ENCODE measurements at regions not wholly inside any gene's neighbourhood (a gene's known extent, or its start where the extent isn't known, plus 50 kb on each side); places are given as distances from the start of the nearest gene placed in this dataset.

DNA sequence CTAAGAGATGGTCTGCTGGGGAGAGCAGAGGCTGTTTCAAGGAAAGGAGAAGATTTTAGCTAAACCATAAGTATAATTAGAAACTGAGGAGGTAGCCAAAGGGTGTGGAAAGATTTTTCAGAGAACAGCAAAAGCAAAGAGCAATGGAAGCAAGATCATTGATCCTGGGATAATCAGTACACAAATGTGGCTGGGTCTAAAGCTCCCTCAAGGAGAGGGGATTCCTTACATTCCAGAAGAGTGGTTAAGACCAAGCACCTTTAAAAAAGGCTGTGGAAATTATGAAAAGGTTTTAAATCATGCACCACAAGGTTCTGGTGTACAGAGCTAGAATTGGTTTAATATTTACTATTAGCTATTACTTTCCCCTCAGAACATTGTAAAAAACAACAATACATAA, 246.0 kb upstream of the UBE2E3 start:
- DNase-seq, result no peak

- DNase-seq, result no peak
Observed at GRCh38 chr2:180733330-180733729, 247.1 kb upstream of the UBE2E3 start.

- no peak for DNase-seq
Observed at GRCh38 chr2:180732337-180732736, 248.1 kb upstream of the UBE2E3 start.

DNA sequence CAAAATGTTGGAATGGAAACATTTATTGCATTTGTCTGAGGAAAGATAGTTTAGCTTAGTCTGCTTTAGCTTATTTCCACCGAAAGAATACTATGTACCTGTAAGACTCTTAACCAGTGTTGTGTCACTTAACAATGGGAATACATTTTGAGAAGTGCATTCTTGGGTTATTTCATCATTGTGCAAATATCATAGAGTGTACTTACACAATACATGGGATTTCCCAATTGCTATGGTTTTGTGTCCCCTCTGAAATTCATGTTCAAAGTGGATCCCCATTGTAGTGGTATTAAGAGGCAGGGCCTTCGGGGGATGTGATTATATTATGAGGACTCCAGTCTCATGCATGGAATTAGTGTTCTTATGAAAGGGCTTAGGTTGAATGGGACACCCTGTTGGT, 249.4 kb upstream of the UBE2E3 start:
- peak in 1 of 2 experiments; percentile 11 for DNase-seq

- no peak for DNase-seq
Observed at GRCh38 chr2:180728928-180729559, 251.4 kb upstream of the UBE2E3 start.

DNA sequence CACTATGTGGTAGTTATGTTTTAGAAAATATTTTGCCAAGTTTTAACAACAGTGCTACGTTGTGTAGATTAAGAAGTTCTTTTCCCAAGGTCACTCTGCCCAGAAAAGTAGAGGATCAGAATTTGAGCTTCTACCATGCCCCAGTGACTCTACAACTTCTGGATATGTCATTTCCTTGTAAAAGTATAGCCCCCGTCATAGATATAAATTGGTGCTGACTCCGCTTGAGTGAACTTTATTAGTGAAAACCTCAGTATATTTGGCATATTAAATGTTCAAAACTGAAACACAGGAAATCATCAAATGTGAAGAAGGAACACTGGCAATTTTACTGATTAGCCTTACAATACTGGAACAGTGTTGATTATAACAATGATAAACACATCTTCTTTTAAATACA, 256.7 kb upstream of the UBE2E3 start:
- DNase-seq, result no peak

- DNase-seq, result no peak
Observed at GRCh38 chr2:180722551-180723239, 257.7 kb upstream of the UBE2E3 start.

DNA sequence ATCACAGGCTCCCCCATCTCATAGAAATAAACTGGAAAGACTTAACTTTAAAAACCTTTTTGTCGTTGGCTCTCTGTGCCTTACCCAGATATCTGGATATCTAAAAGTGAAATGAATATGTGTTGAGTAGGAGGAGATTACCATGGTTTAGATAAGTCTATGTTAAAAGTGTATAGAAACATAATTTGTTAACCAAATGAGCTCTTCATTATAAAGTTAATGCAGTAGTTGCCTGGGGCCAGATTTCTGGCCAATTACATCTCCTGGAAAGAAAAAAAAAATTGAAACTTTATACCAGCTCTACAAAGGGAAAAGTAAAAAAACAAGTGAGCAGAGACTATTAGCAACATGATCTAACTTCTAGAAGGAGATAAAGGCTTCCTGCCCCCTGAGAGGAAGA, 259.6 kb upstream of the UBE2E3 start:
- no peak for DNase-seq

DNA sequence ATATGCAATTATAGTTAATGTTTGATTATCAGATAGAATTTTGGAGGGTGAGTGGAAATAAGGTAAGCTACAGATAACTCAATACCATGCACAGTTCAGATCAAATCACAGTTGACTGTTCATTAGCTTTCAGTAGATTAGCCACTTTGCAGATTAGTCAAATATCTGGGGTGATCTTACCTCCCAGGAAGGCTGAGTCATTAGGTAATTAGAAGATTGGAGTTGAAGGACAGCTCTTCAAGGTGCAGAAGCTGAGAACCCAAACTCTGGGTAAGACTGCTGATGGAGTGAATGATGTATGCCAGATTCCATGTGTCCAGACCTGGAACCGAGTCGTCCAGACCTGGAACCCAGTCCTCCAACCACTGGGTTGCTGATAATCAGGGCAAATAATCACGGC, 262.8 kb upstream of the UBE2E3 start:
- DNase-seq, result no peak

DNA sequence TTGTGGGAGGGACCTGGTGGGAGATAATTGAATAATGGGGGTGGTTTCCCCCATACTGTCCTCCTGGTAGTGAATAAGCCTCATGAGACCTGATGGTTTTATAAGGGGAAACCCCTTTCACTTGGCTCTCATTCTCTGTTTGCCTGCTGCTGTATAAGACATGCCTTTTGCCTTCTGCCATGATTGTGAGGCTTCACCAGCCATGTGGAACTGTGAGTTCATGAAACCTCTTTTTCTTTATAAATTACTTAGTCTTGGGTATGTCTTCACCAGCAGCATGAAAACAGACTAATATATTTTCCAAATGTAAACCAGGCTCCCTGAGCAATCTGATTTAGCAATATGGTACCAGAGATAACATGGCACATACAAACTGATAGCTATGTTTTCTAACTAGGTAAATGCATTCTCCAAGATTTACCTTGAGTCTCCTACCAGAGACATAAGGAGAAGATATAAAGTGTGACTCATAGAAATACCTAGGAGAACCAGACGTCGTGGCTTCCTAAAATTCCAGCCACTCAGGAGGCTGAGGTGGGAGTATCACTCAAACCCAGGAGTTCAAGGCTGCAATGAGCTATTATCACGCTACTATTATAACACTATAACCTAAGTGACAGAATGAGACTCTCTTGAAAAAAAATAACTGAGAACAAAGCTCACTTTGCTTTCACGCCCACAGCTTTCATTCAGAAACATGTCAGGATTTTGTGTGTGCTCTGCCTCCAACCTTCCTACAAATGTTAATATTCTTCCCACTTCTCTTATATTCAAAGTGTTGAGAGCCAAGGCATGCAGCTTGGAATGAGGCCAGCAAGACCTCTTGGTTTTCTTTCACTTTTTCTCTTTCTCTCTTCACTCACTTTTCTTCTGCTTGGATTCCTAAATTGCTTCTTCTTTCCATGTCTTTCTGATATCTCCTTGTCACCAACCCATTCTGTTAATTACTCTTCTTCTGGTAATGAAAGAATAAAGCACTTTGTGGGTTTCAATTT, 263.9 kb upstream of the UBE2E3 start:
- DNase-seq, result no peak

GRCh38 chr2:180715044-180715443, 265.4 kb upstream of the UBE2E3 start:
- no peak for DNase-seq

GRCh38 chr2:180709392-180710145, 270.8 kb upstream of the UBE2E3 start:
- no peak for DNase-seq

DNA sequence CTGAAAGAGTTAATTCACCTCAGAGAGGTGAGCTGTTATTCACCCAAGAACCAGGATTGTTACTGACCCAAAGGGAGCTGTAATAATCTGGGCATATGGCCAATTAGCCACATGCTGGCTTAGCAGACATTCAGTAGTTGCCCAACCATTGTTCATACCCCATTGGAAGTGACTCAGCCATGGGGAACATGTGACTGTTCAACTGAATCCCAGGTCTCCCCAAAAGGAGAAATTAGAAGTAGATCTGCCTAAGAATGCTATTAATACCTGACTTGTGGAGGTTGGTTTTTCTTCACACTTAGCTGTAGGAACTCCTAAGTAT, 272.6 kb upstream of the UBE2E3 start:
- DNase-seq, result peak; percentile 79 to 84

DNA sequence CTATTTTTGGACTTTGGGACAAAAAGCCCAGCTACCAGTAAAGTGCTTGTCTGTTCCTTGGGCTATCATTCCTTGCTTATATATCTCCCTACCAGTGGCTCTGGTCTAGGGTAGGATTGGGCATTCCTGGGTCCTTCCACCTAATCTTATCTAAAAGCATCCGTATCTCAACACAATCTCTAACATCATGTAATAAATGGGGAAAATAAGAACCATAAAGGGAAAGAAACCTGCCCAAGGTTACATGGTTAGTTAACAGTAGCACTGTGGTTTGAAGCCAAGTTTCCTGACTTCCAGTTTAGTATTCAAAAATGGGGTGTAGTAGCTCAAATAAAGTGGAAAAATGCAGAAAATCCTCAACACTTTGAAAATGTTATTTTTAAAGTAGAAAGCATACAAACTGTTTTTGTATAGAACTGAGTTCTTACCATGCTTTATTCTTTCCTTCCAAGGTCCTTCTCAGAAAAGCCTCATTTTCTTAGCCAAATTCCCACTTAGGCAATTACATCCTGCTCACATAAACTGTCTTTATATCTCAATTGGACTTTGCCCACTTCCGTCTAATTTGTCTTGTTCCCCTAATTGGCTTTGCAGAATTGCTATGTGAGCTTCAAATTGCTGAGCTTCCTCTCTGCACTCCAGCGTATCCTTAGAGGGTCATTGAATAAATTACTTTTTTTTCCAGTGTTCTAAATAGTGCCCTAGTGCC, 273.1 kb upstream of the UBE2E3 start:
- peak; percentile 72 to 79 for DNase-seq

DNA sequence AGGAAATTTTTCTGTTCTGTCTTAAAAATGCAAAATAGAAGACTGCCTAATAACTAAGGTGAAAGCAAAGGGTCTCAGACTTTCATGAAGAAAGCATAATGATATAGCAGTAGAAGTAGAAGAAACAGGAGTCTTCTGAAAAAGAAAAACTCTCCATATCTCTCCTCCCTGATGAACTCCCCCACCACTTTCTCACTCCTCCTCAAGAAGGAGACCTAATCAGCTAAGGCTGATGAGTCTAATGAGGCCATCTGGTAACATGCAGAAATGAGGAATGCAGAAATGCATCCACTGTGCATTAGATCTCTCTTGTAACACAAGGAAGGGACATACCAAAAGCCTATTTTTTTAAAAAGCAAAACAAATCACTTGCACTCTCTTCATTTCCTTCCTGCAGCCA, 273.7 kb upstream of the UBE2E3 start:
- no peak for DNase-seq

DNA sequence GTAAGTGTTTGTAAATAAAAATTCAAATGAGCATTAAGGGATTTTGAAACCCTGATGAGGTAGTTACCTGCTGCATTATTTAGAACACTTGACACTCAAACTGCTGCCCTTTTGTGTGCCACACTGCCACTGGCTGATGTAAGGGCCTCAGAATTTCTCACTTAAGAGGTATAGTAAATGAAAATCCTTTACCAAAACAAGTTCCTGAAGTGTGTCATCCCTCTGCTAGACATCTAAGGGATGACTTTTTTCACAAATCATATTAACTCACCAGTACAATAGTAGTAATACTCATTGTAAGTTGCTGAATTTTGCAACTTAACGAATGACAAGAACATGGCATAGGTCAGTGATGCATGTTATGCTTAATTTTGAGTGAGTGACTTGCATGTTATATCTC, 274.9 kb upstream of the UBE2E3 start:
- no peak for DNase-seq

- DNase-seq, result peak; percentile 23 to 30
Observed at GRCh38 chr2:180705122-180705521, 275.3 kb upstream of the UBE2E3 start.

GRCh38 chr2:180699657-180700361, 280.6 kb upstream of the UBE2E3 start:
- DNase-seq, result no peak

GRCh38 chr2:180698668-180699067, 281.7 kb upstream of the UBE2E3 start:
- DNase-seq, result no peak

- no peak for DNase-seq
Observed at GRCh38 chr2:180695586-180696401, 284.6 kb upstream of the UBE2E3 start.
